ENCODE measurements at regions not wholly inside any gene's neighbourhood (a gene's known extent, or its start where the extent isn't known, plus 50 kb on each side); places are given as distances from the start of the nearest gene placed in this dataset.

DNA sequence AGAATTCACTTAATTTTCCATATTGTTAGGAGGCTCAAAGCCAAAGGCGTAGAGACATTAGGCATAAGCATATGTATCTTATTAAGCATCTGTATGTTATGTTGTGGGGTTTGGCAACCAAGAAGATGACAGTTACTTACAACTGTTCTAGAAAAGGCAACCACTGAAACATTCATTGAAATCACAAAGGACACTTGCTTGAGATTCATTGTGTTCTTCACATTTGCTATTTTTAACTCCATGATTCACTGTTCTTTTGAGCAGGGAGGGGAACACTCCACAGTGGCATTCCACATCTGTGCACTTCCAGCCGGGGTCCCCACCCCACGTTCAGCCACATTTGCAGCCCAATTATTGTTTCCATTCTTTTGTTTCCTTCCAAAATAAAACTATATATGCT, 107.1 kb downstream of the PALM2AKAP2 start:
- TF ChIP-seq, protein P1, sequence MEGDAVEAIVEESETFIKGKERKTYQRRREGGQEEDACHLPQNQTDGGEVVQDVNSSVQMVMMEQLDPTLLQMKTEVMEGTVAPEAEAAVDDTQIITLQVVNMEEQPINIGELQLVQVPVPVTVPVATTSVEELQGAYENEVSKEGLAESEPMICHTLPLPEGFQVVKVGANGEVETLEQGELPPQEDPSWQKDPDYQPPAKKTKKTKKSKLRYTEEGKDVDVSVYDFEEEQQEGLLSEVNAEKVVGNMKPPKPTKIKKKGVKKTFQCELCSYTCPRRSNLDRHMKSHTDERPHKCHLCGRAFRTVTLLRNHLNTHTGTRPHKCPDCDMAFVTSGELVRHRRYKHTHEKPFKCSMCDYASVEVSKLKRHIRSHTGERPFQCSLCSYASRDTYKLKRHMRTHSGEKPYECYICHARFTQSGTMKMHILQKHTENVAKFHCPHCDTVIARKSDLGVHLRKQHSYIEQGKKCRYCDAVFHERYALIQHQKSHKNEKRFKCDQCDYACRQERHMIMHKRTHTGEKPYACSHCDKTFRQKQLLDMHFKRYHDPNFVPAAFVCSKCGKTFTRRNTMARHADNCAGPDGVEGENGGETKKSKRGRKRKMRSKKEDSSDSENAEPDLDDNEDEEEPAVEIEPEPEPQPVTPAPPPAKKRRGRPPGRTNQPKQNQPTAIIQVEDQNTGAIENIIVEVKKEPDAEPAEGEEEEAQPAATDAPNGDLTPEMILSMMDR (IDR thresholded peaks at IDR 0.05 in 2 of 3, conservative IDR thresholded peaks at IDR 0.05 in 1 of 3; ENCODE audit: control insufficient read depth in 2 of 3, extremely low read depth in 1 of 3, insufficient read depth in 1 of 3, low read depth in 3 of 3, low read length in 3 of 3), result no peak
- TF ChIP-seq ZBTB33 (IDR thresholded peaks at IDR 0.05) (no peak), CREM (IDR thresholded peaks at IDR 0.05; ENCODE audit: low read depth) (no peak), EZH2 (IDR thresholded peaks at IDR 0.05; ENCODE audit: borderline replicate concordance, control insufficient read depth, low read depth, low read length) (no peak), RELA (IDR thresholded peaks at IDR 0.05; ENCODE audit: borderline replicate concordance, partially characterized antibody) (no peak), MAX (IDR thresholded peaks at IDR 0.05; ENCODE audit: low read depth, low read length) (no peak), POLR2A (IDR thresholded peaks at IDR 0.05; ENCODE audit: low read depth, low read length) (no peak), FOXK2 (IDR thresholded peaks at IDR 0.05) (no peak)
